NCI-H2196 (cell line): ENCODE measurements at regions not wholly inside any gene's neighbourhood (a gene's known extent, or its start where the extent isn't known, plus 50 kb on each side); places are given as distances from the start of the nearest gene placed in this dataset.
A peak's percentile ranks its signal among the peaks of the same experiment; 100 is the strongest.

Experiments used
- DNase-seq: peaks from one replicate; lab custom pipeline; 2025; ENCODE audit not compliant: unreplicated experiment; lab: John Stamatoyannopoulos, UW

DNA sequence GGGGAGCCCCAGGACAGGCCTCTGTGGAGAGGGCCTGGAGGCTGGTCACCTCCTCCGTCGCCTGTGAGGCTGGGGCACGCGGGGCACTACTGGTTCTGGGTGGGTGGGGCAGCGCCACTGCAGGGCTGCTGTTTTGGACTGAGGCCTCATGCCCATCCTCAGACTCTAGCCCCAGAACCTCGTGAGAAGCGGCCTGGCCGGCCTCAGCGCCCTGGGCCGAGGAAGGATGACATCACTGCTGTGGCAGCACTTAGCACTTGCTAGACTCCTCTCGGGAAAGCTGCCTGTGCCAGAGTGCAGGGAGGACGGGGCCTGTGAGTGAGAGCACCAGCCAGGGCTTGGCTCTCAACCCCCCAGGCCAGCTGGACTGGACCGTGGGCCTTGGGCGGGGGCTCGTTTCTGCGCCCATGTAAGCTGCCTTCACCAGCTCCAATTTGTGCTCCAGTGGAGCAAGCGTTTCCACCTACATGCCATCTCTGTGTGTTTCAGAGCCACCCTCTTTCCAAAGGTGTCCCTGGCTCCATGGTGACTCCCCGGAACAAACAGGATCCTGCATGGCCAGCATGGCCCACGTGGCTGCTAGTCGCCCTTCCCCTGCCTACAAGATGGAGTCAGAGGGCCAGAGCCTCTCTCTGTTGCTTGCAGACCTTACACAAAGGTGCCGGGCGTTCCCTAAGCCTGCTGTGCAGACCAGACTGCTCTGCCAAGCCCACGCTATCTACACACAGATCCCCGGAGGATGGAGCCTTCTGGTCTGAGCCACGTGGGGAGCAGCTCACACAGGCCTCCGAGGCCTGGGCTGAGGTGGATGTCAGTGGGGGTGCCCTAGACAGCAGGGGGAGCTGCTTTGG, 102.9 kb downstream of the CTTN start:
- DNase-seq = no peak

- no peak for DNase-seq
These were observed 103.7 kb downstream of the CTTN start for GRCh38 chr11:70501933-70502540.

- peak; percentile 81 for DNase-seq
These were observed 104.5 kb downstream of the CTTN start for GRCh38 chr11:70502677-70503467.

DNA sequence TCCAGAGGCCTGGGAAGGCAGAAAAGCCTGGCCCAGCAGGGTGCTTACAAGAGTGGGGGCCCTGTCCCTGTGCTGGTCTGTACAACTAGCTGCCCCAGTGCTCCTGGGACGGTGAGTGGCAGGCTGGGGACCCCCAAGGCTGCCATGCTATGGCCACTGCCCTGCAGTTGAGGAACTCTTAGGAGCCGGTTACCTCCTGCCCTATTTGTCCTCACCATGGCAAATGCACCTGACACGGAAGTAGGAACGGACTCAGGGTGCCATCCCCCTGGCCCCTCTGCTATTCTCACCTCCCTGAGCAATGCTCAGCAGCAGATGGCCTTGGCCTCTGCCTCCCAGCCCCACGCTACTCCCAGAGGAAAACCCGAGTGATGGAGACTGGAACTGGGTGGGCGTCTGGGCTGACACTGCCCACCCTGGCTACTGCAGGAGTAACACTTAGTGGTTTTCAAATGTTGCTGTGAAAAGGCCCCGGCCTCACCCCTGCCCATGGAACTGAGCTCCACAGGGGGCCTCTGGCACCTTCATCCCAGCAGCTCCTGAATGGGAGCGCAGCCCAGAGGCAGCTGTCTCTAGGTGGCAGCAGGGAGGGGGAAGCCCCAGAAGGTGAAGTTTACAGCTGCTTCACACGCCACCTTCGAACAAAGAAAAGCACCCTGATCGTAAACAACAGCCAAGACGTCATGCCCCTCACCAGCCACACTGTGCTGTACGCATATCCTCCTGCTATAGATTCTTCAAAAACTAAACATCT, 105.3 kb downstream of the CTTN start:
- DNase-seq = peak; percentile 75

DNA sequence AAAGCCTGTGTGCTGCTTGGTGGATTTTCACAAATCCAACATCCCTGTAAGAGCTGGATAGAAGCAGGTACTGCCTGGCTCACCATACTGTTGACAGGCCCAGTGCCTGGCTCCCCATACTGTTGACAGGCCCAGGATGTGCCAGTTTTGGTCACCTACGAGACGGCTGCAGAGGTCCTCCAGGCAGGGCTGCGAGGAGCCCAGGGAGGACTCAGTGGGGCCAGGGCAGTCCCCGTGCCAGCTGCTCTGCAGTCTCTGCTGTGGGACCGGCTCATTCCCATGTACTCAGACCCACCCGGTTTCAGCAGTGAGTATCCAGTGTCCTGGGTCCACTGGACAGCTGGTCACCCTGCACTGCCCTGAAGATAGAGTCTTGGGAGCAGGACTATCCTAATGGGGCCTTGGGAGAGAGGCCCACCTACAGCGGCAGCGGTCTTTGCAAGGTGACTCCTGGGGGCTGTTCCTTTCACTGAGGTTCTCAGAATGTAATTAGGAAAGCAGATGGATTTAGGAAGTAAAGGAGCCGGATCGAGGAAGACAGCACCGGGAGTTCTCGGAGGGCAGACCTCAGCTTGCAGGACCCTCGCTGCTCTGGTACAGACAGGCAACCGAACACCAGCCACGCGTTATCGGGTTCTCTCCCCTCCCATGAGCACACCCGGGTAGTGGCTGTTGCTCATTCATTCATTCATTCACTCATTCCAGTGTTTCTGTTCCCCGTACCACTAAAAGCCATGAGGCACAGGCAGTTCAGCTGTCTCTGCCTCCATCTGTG, 106.1 kb downstream of the CTTN start:
- DNase-seq = no peak

DNA sequence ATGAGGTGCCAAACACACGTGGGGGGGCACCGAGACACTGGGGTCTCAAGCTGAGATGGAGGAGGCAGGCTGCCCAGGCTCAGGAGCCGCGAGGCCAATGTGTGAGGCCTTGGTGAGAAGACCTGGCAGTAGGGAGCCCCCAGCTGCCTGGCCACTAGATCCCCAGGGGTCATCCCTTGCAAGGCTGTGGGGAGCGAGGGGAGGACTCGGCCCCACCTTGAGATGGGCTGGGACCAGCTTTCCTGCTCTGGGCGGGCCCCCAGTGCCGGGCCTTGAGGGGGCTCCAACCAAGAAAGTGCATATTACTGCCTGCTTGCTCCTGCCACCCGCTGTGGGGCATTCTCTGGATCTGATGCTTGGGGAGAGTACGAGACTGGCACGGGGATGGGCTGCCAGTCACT, 107.0 kb downstream of the CTTN start:
- no peak for DNase-seq

- DNase-seq = no peak
These were observed 107.7 kb downstream of the CTTN start for GRCh38 chr11:70505761-70506657.

GRCh38 chr11:70506658-70506970, 108.3 kb downstream of the CTTN start:
- DNase-seq = no peak

DNA sequence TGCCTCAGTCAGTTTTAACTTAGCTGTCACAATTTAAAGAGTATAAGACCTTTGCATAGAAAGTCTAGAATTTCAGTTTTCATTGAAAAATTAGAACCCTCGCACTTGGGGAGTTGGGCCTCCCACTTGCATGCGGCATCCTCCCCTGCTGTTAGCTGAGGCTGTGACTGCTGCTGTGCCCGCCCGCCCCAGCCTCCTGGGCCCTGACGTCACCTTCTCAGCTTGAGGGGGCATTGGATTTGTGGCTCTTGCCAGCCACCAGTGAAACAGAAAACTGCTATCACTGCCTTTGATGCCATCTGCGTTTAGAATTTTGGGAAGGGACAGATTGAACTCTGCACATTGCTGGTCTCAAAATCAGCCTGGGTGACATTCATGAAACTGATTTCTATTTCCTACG, 108.7 kb downstream of the CTTN start:
- no peak for DNase-seq

GRCh38 chr11:70507466-70508230, 109.3 kb downstream of the CTTN start:
- DNase-seq = no peak

DNA sequence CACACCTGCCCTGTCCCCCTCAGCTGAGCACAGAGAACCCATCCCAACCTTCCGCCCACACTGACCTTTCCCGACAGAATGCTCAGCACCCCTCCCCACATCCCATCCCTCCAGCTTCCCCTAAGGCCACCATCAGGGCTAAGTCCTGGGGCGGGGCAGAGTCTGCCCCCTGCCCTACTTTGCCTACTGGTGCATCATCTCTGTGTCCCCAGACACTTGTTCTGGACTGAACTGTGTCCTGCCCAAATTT, 109.8 kb downstream of the CTTN start:
- DNase-seq = no peak

DNA sequence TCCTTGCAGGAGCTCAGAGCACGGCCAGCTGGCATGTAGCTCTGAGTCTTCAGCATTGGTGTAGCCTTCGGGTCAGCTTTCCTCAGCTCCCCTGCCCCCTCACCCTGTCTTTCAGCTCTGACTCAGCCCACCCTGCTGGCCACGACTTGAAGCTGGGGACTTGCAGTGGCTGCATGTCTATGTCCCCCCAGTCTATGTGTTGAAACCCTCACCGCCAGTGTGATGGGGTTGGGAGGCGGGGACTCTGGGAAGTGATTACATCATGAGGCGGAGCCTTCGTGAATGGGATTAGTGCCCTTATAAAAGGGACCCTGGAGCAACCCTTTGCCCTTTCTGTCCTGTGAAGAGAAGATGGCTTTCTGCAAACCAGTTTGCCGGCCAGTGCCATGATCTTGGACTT, 111.1 kb downstream of the CTTN start:
- no peak for DNase-seq

DNA sequence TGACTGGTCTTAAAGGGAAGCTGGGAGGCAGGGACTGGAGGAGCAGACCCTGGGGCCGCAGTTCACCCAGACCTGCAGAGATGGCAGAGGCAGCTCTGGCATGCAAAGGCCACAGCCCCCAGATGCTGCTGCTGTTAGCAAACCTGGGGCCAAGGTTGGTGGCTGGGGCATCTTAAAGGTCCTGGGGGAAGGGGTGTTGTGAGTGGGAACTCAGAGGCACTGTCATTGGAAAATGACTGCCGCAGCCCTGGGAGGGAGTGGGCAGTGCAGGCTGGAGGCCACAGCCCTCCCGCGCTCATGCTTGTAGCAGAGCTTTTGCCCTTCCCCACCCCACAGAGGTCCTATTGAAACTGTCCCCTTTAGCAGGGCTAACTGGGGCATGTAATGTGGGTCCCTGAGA, 111.8 kb downstream of the CTTN start:
- DNase-seq = no peak

GRCh38 chr11:70510571-70510970, 112.2 kb downstream of the CTTN start:
- DNase-seq = no peak

GRCh38 chr11:70511345-70511744, 113.0 kb downstream of the CTTN start:
- DNase-seq = no peak

DNA sequence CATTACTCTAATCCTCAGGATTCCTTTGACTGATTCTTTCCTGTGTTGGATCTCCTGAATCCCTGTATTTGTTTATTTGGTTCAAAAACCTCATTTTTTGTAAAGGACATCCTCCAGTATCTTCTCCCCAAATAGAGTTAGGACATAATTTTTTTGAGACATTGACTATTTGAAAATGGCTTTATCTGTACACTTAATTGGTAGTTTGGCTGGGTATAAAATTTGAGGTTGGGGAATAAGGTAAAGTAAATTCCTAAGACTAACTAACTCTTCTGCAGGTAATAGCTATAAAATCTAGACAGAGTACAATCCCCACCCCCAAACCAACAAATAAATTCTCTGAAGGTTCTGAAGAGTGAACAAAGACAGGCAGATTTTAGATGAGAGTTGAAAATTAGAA, 114.4 kb downstream of the CTTN start:
- DNase-seq = no peak

- no peak for DNase-seq
These were observed 118.9 kb downstream of the CTTN start for GRCh38 chr11:70517203-70517602.

DNA sequence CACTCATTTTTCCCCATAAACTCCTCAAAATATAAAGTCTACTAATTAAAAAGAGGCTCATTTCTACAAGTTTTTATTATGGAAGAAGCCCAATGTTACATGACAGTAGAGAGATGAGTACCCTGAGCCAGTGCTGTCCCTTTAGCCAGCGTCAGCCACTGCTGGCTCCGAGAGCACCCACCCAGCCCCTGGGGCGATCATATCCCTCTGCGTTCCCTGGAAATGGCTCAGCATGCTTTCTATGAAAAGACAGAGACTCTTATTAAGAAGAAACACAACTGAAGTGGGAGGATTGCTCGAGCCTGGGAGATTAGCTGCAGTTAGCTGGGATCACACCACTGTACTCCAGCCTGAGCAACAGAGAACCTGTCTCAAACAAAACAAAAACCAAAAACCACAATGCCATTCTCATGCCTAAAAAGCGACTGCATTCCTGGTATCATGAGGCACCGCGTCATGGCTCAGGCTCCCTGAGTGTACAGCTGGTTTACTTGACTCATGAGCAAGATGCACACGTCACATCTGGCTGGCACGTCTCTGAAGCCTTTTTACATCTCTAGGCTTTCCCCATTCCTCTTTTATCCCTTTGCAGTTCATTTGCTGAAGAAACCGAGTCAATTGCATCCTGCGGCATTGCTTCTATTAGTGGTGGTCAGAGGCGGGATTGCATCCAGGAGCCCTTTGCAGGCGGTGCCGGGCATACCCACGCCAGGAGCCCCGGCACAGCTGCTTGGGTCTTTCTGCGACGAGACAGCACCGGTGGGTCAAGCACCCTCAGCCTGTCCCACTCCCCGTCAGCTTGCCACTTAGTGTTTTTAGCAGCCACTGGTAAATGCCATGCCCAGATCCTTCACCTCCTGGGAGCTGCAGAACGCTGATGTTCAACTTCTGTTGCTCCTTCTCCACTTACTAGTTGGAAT, 119.9 kb downstream of the CTTN start:
- DNase-seq = no peak
